AG09309 (cell line): ENCODE measurements at regions not wholly inside any gene's neighbourhood (a gene's known extent, or its start where the extent isn't known, plus 50 kb on each side); places are given as distances from the start of the nearest gene placed in this dataset.

Experiments used
- DNase-seq: peaks from one replicate; pipeline ENCODE4 v3.0.0-alpha.2; 2010; ENCODE audit warnings: low read depth
- H3K4me3 ChIP-seq: 2 replicates; pipeline ENCODE4 v1.5.1; 2011; ENCODE audit warnings: mild to moderate bottlenecking, low read depth, low read length, moderate library complexity; ENCODE audit not compliant: control insufficient read depth
- TF ChIP-seq, protein P1 (sequence below): IDR thresholded peaks from 2 replicates; pipeline ENCODE4 v1.5.1; 2011; ENCODE audit warnings: mild to moderate bottlenecking, low read depth, low read length, inconsistent platforms; ENCODE audit not compliant: insufficient read depth, control insufficient read depth; ENCODE audit errors: missing control alignments

DNA sequence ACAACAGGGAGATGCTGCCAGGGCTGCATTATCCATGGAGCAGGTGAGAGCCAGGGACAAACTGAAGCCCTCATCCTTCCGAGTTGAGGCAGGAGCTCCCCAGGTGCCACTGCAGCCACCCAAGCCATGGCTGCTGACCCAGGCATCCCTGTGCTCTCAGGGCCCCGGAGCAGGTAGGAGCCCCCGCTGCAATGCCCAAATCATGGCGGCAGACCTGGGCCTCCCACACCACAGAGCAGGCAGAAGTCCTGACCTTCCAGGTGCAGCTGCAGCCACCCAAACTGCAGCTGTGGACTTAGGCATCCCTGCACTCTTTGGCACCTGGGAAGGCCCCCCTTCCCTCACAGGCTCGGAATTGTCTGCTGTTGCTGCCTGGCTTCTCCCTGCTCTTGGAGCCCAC, 443.6 kb downstream of the ARAP2 start:
- TF ChIP-seq, protein P1, sequence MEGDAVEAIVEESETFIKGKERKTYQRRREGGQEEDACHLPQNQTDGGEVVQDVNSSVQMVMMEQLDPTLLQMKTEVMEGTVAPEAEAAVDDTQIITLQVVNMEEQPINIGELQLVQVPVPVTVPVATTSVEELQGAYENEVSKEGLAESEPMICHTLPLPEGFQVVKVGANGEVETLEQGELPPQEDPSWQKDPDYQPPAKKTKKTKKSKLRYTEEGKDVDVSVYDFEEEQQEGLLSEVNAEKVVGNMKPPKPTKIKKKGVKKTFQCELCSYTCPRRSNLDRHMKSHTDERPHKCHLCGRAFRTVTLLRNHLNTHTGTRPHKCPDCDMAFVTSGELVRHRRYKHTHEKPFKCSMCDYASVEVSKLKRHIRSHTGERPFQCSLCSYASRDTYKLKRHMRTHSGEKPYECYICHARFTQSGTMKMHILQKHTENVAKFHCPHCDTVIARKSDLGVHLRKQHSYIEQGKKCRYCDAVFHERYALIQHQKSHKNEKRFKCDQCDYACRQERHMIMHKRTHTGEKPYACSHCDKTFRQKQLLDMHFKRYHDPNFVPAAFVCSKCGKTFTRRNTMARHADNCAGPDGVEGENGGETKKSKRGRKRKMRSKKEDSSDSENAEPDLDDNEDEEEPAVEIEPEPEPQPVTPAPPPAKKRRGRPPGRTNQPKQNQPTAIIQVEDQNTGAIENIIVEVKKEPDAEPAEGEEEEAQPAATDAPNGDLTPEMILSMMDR = no peak
- H3K4me3 ChIP-seq = no peak overlapping the region
- DNase-seq = no peak

DNA sequence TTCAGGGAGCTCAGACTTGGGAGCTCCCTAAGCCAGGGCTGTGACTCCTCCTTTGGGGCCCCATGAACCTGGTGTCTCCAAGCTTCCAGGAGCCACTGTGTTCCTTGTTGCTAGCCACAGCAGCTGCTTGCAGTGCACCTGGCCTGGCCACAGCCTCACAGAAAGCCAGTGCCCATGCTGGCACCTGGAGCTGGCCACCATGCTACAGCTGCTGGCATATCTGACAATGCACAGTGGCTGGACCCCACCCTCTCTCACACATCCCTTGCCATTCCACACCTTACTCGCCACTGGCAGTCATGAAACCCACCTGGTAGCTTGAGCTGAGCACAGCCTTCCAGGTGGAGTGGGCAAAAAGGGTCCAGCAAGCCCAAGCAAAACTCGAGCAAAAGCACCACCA, 441.7 kb downstream of the ARAP2 start:
- TF ChIP-seq, protein P1 = no peak
- no peak overlapping the region for H3K4me3 ChIP-seq
- DNase-seq = no peak

DNA sequence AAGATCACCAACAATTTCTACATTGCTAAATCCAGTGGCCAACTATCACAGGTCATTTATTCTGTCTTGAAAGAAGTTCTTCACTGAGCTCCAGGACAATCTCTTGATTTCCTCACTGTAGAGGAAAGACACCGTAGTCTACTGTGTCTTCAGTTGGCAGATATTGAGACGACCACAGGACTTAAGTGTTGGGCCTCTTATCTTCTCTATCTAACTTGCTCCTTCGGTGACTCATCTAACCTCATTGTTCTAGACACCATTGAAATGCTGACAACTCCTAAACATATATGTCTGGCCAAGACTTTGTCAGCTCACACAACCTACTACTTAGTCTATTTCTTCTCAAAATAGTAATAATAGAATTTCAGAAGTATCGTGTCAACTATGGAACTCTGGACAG, 425.8 kb downstream of the ARAP2 start:
- H3K4me3 ChIP-seq = no peak overlapping the region
- no peak for DNase-seq
- TF ChIP-seq, protein P1 = no peak

DNA sequence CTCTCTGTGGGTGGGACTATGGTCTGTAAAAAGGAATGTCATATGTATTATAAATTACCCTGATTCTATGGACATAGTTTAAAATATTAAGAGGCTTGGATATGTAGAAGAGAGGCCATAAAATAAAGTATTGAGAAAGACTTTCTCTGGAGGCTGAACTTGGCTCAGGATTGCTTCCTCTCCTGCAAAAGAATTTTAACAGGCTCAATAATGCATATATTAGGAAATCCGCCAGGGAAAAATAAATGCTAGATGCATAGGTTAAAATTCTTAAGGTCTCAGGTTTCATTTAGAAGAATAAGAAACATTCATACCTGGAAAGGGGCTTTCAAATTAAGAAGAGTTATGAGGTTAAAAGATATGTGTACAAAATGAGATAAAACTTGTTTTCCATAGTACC, 424.3 kb downstream of the ARAP2 start:
- TF ChIP-seq, protein P1 = no peak
- no peak overlapping the region for H3K4me3 ChIP-seq
- no peak for DNase-seq

DNA sequence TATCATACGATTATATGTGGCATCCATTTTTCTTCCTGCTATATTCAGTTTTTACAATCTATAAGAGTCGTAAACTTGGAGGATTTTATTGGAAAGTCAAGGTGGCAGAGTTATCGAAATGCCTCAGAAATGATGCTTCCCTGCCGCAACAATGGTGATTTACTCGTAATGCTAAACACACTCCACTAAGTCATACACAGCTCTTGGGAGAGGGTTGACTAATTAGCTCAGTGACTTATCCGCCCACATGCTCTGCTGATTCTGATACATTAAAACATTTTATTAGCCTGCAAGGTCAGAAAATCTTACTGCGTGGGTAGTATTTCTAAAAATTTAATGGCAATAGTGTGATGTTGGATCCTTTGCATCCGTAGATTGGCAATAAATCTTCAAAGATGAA, 420.1 kb downstream of the ARAP2 start:
- TF ChIP-seq, protein P1 = no peak
- no peak for DNase-seq

DNA sequence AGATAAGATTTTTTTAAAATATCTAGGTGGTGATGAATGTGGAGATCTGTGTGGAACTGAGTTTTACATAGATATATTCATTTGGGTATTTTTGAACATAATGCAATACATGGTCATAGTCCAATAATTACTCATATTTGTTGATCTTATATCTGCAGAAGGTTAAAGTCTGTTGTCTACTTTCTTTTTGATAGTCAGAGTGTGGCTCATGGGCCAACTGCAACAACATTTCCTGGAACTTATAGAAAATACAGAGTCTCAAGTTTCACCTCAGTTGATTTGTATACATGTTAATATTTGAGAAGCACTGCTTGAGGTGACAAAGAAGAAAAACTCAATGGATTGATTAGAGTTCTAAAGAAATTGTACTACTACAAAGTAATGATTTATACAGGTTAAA, 408.4 kb downstream of the ARAP2 start:
- no peak for DNase-seq

More for the DNA sequence above, 420.1 kb downstream of the ARAP2 start:
- no peak overlapping the region for H3K4me3 ChIP-seq

DNA sequence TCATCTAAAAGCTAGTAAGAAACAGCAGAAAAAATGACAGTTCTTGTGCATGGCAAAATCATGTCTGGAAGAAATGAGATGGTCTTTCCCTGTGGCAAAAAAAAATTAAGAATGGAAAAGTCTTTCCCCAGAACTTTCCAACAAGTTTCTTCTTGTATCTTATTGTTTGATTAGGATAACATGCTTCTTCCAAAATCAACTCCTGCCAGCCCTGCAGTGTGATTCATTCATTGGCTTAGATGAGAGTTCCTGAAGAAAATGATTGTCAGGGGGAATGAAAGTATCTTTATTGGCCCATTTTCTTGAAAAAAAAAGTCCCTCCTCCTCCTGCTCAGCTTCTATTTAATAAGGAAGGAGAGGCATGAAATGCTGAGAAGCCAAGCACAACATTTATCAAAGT, 407.7 kb downstream of the ARAP2 start:
- no peak overlapping the region for H3K4me3 ChIP-seq
- DNase-seq = no peak
- TF ChIP-seq, protein P1 = no peak

More for the DNA sequence above, 408.4 kb downstream of the ARAP2 start:
- TF ChIP-seq, protein P1 = no peak
- no peak overlapping the region for H3K4me3 ChIP-seq
